Effector memory CD4-positive, alpha-beta T cell (primary cell): ENCODE measurements at regions not wholly inside any gene's neighbourhood (a gene's known extent, or its start where the extent isn't known, plus 50 kb on each side); places are given as distances from the start of the nearest gene placed in this dataset.

Source experiments
- DNase-seq, 3 donors: peaks; one replicate each; pipeline ENCODE4 v3.0.0-alpha.2; 2020
- H3K27ac ChIP-seq: 2 replicates; pipeline ENCODE4 v1.7.0; 2013; ENCODE audit warnings: mild to moderate bottlenecking, low read length, moderate library complexity; ENCODE audit not compliant: insufficient read depth, poor library complexity, severe bottlenecking
- H3K27me3 ChIP-seq: replicated peaks from 2 replicates; pipeline ENCODE4 v1.7.0; 2013; ENCODE audit warnings: mild to moderate bottlenecking, low read length; ENCODE audit not compliant: insufficient read depth, control insufficient read depth, poor library complexity, severe bottlenecking
- H3K36me3 ChIP-seq: 2 replicates; pipeline ENCODE4 v1.7.0; 2013; ENCODE audit warnings: mild to moderate bottlenecking, low read length, moderate library complexity; ENCODE audit not compliant: control insufficient read depth, insufficient read depth
- H3K4me1 ChIP-seq: 2 replicates; pipeline ENCODE4 v1.7.0; 2013; ENCODE audit warnings: low read length, mild to moderate bottlenecking; ENCODE audit not compliant: control insufficient read depth, insufficient read depth, poor library complexity, severe bottlenecking
- H3K4me3 ChIP-seq: 2 replicates; pipeline ENCODE4 v1.7.0; 2013; ENCODE audit warnings: low read length, low read depth, mild to moderate bottlenecking; ENCODE audit not compliant: insufficient read depth, poor library complexity, severe bottlenecking
- H3K9me3 ChIP-seq: 2 replicates; pipeline ENCODE4 v1.7.0; 2013; ENCODE audit warnings: mild to moderate bottlenecking, low read length, moderate library complexity; ENCODE audit not compliant: control insufficient read depth

- Histone ChIP-seq H3K4me1 (no peaks in the 10 kb centered on the region), H3K27me3 (no peaks in the 10 kb centered on the region), H3K27ac (no peak overlapping the region), H3K36me3 (no peaks in the 10 kb centered on the region), H3K9me3 (no peaks in the 10 kb centered on the region), H3K4me3 (no peak overlapping the region)
- no peak for DNase-seq
Measured at GRCh38 chr9:135210676-135211523, 123.4 kb downstream of the OLFM1 start.

- Histone ChIP-seq H3K27ac (no peak overlapping the region), H3K27me3 (no peaks in the 10 kb centered on the region), H3K9me3 (no peaks in the 10 kb centered on the region)
Measured at GRCh38 chr9:135211524-135211890, 124.0 kb downstream of the OLFM1 start.

DNA sequence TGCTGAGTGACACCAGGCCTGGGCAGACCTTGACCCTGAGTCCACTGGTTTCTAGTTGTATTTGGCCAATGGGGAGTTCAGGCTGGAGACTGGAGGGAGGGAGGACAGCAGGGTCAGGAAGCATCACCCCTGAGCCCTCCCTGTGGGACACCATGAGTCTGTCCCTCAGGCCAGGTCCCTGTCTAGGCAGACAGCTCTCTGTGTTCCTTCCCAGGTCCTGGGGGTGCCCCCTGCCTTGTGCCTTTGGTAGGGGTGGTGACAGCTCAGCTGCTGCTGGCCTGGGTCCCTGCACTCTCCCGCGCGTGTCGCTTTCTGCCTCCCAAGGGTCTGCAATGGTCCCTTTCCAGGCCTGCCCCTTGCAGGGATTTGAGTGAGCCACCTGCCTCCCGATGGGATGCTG is 125.5 kb downstream of the OLFM1 start:
- Histone ChIP-seq H3K9me3 (no peaks in the 10 kb centered on the region), H3K4me3 (no peak overlapping the region), H3K27ac (no peak overlapping the region), H3K4me1 (no peaks in the 10 kb centered on the region), H3K27me3 (peaks cover 2% of the 10 kb centered on the region), H3K36me3 (no peaks in the 10 kb centered on the region)
- no peak for DNase-seq

More at GRCh38 chr9:135211524-135211890, 124.0 kb downstream of the OLFM1 start:
- Histone ChIP-seq H3K36me3 (no peaks in the 10 kb centered on the region), H3K4me1 (no peaks in the 10 kb centered on the region), H3K4me3 (no peak overlapping the region)
- DNase-seq = no peak

DNA sequence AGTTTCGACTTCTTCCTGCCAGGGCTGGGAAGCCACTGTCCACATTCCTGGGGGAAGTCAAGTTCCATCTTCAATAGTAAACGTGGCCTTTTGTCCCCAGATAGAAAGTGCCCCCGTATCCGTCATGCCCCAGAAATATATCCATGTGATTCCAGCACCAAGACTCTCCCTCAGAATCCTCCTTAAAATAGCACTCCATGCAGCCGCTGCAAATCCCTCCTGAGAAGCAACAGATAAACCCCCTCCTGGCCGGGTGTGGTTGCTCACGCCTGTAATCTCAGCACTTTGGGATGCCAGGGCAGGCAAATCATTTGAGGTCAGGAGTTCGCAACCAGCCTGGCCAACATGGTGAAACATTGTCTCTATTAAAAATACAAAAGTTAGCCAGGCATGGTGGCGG is 126.1 kb downstream of the OLFM1 start:
- Histone ChIP-seq H3K27me3 (peaks cover 3% of the 10 kb centered on the region), H3K27ac (no peak overlapping the region), H3K9me3 (no peaks in the 10 kb centered on the region), H3K4me1 (no peaks in the 10 kb centered on the region), H3K4me3 (no peak overlapping the region), H3K36me3 (no peaks in the 10 kb centered on the region)
- no peak for DNase-seq

DNA sequence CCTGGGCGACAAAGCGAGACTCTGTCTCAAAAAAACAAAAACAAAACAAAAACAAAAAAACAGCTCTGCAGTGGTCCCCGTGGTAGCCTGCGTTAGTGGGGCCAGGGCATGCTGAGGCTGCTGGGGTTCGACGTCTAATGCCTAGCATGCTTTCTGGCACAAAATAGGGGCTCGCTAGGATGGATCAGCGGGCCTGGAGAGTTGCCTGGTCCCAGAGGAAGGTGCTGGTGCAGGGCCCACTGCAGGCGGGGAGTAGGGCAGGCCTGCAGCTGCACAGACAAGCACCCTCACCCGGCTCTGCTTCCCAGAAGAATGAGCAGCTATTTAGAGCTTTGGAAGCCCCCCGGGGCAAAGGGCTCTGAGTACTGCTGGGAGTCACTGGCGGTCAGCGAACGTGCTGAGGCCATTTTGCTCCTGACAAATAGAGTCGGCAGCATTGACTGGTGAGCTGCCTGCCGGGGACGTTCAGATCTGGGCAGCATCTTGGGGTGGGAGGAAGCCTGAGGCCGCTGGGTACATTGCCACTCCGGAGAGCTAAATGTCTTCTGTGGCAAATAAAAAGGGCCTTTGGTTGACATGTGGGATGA is 126.7 kb downstream of the OLFM1 start:
- no peak for DNase-seq
- peaks cover 3% of the 10 kb centered on the region for H3K27me3 ChIP-seq

GRCh38 chr9:135214706-135215105 is 127.2 kb downstream of the OLFM1 start:
- H3K9me3 ChIP-seq = no peaks in the 10 kb centered on the region
- H3K4me1 ChIP-seq = no peaks in the 10 kb centered on the region
- H3K27ac ChIP-seq = no peak overlapping the region
- H3K27me3 ChIP-seq = peaks cover 3% of the 10 kb centered on the region
- DNase-seq = no peak
- H3K36me3 ChIP-seq = no peaks in the 10 kb centered on the region
- no peak overlapping the region for H3K4me3 ChIP-seq

More for the DNA sequence above, 126.7 kb downstream of the OLFM1 start:
- no peak overlapping the region for H3K27ac ChIP-seq
- no peak overlapping the region for H3K4me3 ChIP-seq
- no peaks in the 10 kb centered on the region for H3K4me1 ChIP-seq
- H3K36me3 ChIP-seq = no peaks in the 10 kb centered on the region
- no peaks in the 10 kb centered on the region for H3K9me3 ChIP-seq

DNA sequence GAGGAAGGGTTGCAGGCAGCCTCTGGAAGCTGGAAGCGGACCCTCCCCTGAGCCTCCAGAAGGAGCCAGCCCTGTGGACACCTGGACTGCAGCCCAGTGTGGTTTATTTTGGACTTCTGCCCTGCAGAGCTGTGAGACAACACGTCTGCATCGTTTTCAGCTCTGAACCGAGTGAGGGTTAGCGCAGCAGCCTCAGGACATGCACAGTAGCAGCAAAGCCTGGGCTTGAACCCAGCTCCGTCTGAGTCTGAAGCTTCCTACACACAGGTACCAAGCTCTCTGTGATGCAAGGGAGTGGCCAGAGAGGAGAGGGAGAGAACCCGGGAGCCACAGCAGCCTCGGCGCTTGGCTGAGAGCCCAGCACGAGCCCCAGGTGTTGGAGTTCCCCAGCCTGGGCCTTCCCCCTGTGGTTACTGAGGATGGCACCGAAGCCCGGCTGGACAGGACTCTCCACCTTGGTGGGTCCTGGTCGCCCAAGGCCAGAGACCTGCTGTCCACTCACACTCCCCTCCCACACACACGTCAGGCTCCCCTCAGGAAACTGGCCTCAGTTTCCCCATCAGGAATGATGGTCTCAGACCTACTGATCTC is 128.2 kb downstream of the OLFM1 start:
- DNase-seq = no peak
- Histone ChIP-seq H3K9me3 (no peaks in the 10 kb centered on the region), H3K27ac (no peak overlapping the region), H3K27me3 (peaks cover 3% of the 10 kb centered on the region), H3K36me3 (no peaks in the 10 kb centered on the region), H3K4me3 (no peak overlapping the region), H3K4me1 (no peaks in the 10 kb centered on the region)

DNA sequence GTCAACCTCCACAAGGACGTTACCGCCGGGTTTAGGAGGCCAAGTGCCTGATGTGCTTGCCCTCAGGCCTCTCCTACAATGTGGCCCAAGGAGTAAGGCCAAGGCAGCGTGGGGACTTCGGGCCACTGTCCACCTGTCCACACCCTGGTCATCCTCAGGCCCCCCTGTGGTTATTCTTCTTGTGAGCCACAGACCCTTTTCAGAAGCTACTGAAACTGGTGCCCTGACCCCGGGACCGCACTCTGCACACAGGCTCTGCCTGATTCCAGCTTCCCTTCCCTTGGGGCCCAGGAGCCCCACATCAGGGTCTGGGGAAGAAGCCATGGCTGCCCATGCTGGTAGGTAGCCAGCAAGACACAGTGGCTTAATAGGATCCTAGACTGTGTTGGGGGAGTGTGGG is 128.8 kb downstream of the OLFM1 start:
- H3K9me3 ChIP-seq = no peaks in the 10 kb centered on the region
- no peaks in the 10 kb centered on the region for H3K36me3 ChIP-seq

DNA sequence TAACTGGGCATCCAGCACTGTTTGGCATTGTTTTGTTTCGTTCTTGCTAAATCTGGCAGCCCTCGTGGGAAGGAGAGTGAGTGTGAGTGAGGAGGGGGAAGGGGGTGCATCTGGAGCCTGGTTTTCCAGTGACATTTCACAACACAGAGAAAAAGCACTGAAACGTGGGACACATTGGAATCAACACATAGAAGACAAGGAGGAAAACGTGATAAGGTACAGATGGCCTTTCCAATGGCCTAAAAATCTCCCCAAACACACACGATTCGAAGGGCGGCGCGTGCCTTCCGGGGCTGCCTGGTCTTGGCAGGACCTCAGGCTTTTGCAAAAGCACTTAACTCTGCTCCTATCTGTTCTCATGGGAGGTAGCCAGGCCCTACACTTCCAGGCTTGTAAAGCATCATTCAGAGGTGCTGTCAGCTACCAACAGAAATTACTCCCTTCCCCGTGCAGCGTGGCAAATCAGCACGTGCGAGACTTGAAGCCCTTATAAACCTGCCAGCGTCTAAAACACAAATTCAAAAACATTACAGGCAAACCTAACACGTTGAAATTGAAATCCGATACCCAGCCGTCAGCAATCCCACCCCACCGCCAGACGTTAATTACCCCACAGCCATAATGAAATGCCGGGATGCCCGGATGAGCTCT is 129.4 kb downstream of the OLFM1 start:
- DNase-seq = no peak

More for the DNA sequence above, 128.8 kb downstream of the OLFM1 start:
- Histone ChIP-seq H3K4me1 (no peaks in the 10 kb centered on the region), H3K27me3 (peaks cover 3% of the 10 kb centered on the region), H3K4me3 (no peak overlapping the region), H3K27ac (no peak overlapping the region)
- DNase-seq = no peak

GRCh38 chr9:135217836-135218235 is 130.4 kb downstream of the OLFM1 start:
- H3K4me1 ChIP-seq = no peaks in the 10 kb centered on the region
- no peak for DNase-seq
- no peak overlapping the region for H3K4me3 ChIP-seq
- no peak overlapping the region for H3K27ac ChIP-seq
- H3K36me3 ChIP-seq = no peaks in the 10 kb centered on the region
- no peaks in the 10 kb centered on the region for H3K9me3 ChIP-seq
- H3K27me3 ChIP-seq = peaks cover 3% of the 10 kb centered on the region

More for the DNA sequence above, 129.4 kb downstream of the OLFM1 start:
- H3K27me3 ChIP-seq = peaks cover 3% of the 10 kb centered on the region
- no peaks in the 10 kb centered on the region for H3K36me3 ChIP-seq
- no peaks in the 10 kb centered on the region for H3K4me1 ChIP-seq
- no peaks in the 10 kb centered on the region for H3K9me3 ChIP-seq
- H3K4me3 ChIP-seq = no peak overlapping the region
- no peak overlapping the region for H3K27ac ChIP-seq
